ENCODE measurements at regions not wholly inside any gene's neighbourhood (a gene's known extent, or its start where the extent isn't known, plus 50 kb on each side); places are given as distances from the start of the nearest gene placed in this dataset.

- peaks cover 0 to 4% (median under 1%) of the 10 kb centered on the region in 7 donors for H3K9me3 Mint-ChIP-seq
- no peak overlapping the region for H3K4me3 Mint-ChIP-seq
- WGBS (ENCODE audit: insufficient coverage) = no CpG with 5 or more reads among the region's 3 CpGs
- Histone ChIP-seq H3K4me2 (replicated peaks; ENCODE audit: extremely low read depth, low read length, poor library complexity, severe bottlenecking) (no peak overlapping the region), H3K79me2 (ENCODE audit: insufficient read depth, low read length) (no peaks in the 10 kb centered on the region), H3K27me3 (ENCODE audit: control insufficient read depth in 2 of 2, insufficient read depth in 2 of 2, low read length in 2 of 2) (no peaks in the 10 kb centered on the region), H3K27ac (ENCODE audit: low read depth in 1 of 2, low read length in 2 of 2) (no peak overlapping the region), H3K4me1 (ENCODE audit: control insufficient read depth in 1 of 2, insufficient read depth in 2 of 2, low read length in 2 of 2) (no peaks in the 10 kb centered on the region), H4K20me1 (ENCODE audit: insufficient read depth, low read length) (no peaks in the 10 kb centered on the region), H3K36me3 (replicated peaks in 1 of 2; ENCODE audit: control insufficient read depth in 1 of 2, insufficient read depth in 2 of 2, low read length in 2 of 2) (no peaks in the 10 kb centered on the region), H2AFZ (ENCODE audit: insufficient read depth, low read depth, low read length, poor library complexity, severe bottlenecking) (no peak overlapping the region), H3K4me3 (replicated peaks in 1 of 3; ENCODE audit: low read depth in 2 of 3, low read length in 3 of 3) (no peak overlapping the region), H3K9ac (ENCODE audit: insufficient read depth, low read length, poor library complexity, severe bottlenecking) (no peak overlapping the region), H3K9me3 (replicated peaks in 1 of 2; ENCODE audit: control insufficient read depth in 1 of 2, insufficient read depth in 1 of 2, low read length in 2 of 2) (peaks cover 2 to 3% of the 10 kb centered on the region in 2 donors)
- H3K36me3 Mint-ChIP-seq = no peaks in the 10 kb centered on the region
- H3K27ac Mint-ChIP-seq = no peak overlapping the region
- no peaks in the 10 kb centered on the region for H3K27me3 Mint-ChIP-seq (ENCODE audit: low read depth in 3 of 3)
- H3K4me1 Mint-ChIP-seq = no peaks in the 10 kb centered on the region
- intact Hi-C loops (cut with micrococcal nuclease) = no loop called here
- TF ChIP-seq, protein P1, sequence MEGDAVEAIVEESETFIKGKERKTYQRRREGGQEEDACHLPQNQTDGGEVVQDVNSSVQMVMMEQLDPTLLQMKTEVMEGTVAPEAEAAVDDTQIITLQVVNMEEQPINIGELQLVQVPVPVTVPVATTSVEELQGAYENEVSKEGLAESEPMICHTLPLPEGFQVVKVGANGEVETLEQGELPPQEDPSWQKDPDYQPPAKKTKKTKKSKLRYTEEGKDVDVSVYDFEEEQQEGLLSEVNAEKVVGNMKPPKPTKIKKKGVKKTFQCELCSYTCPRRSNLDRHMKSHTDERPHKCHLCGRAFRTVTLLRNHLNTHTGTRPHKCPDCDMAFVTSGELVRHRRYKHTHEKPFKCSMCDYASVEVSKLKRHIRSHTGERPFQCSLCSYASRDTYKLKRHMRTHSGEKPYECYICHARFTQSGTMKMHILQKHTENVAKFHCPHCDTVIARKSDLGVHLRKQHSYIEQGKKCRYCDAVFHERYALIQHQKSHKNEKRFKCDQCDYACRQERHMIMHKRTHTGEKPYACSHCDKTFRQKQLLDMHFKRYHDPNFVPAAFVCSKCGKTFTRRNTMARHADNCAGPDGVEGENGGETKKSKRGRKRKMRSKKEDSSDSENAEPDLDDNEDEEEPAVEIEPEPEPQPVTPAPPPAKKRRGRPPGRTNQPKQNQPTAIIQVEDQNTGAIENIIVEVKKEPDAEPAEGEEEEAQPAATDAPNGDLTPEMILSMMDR (IDR thresholded peaks at IDR 0.05) = no peak
- no peak for DNase-seq
These were observed 378.3 kb upstream of the PRICKLE1 start for GRCh38 chr12:42967850-42968249.

- no peak overlapping the region for H3K4me2 ChIP-seq (replicated peaks; ENCODE audit: extremely low read depth, low read length, poor library complexity, severe bottlenecking)
These were observed 374.4 kb upstream of the PRICKLE1 start for GRCh38 chr12:42963988-42964387.

More at GRCh38 chr12:42963988-42964387, 374.4 kb upstream of the PRICKLE1 start:
- no peak overlapping the region for H3K4me3 Mint-ChIP-seq
- Histone ChIP-seq H2AFZ (ENCODE audit: insufficient read depth, low read depth, low read length, poor library complexity, severe bottlenecking) (no peak overlapping the region), H3K79me2 (ENCODE audit: insufficient read depth, low read length) (no peaks in the 10 kb centered on the region), H3K4me3 (replicated peaks in 1 of 3; ENCODE audit: low read depth in 2 of 3, low read length in 3 of 3) (no peak overlapping the region), H3K27me3 (ENCODE audit: control insufficient read depth in 2 of 2, insufficient read depth in 2 of 2, low read length in 2 of 2) (no peaks in the 10 kb centered on the region), H3K27ac (ENCODE audit: low read depth in 1 of 2, low read length in 2 of 2) (no peak overlapping the region), H3K4me1 (ENCODE audit: control insufficient read depth in 1 of 2, insufficient read depth in 2 of 2, low read length in 2 of 2) (no peaks in the 10 kb centered on the region), H3K36me3 (replicated peaks in 1 of 2; ENCODE audit: control insufficient read depth in 1 of 2, insufficient read depth in 2 of 2, low read length in 2 of 2) (no peaks in the 10 kb centered on the region), H3K9me3 (replicated peaks in 1 of 2; ENCODE audit: control insufficient read depth in 1 of 2, insufficient read depth in 1 of 2, low read length in 2 of 2) (peaks cover 0 to 4% of the 10 kb centered on the region in 2 donors), H4K20me1 (ENCODE audit: insufficient read depth, low read length) (no peaks in the 10 kb centered on the region), H3K9ac (ENCODE audit: insufficient read depth, low read length, poor library complexity, severe bottlenecking) (no peak overlapping the region)
- intact Hi-C loops (cut with micrococcal nuclease) = no loop called here
- H3K4me1 Mint-ChIP-seq = no peaks in the 10 kb centered on the region
- no peaks in the 10 kb centered on the region for H3K27me3 Mint-ChIP-seq (ENCODE audit: low read depth in 3 of 3)
- peaks cover 0 to 2% (median 0%) of the 10 kb centered on the region in 7 donors for H3K9me3 Mint-ChIP-seq
- no peaks in the 10 kb centered on the region for H3K36me3 Mint-ChIP-seq
- no CpG with 5 or more reads among the region's 3 CpGs for WGBS (ENCODE audit: insufficient coverage)
- H3K27ac Mint-ChIP-seq = no peak overlapping the region
- TF ChIP-seq, protein P1 (IDR thresholded peaks at IDR 0.05) = no peak
- no peak for DNase-seq
